GM18502 (cell line): ENCODE measurements at regions not wholly inside any gene's neighbourhood (a gene's known extent, or its start where the extent isn't known, plus 50 kb on each side); places are given as distances from the start of the nearest gene placed in this dataset.
"Not testable (repeated sequence)": the region's sequence is repeated elsewhere in the genome, so short reads cannot be mapped to it uniquely, and the experiment has no call there.

ENCODE experiments used
- ATAC-seq: cut with Tn5 transposase; IDR thresholded peaks from one replicate; pipeline ENCODE4 v1.9.1; 2021; ENCODE audit warnings: mild to moderate bottlenecking; ENCODE audit not compliant: unreplicated experiment, poor library complexity

GRCh38 chr3:82461049-82461889 lies 699.8 kb upstream of the GBE1 start:
- no peak for ATAC-seq

GRCh38 chr3:82448320-82448719 lies 686.9 kb upstream of the GBE1 start:
- ATAC-seq: no peak

GRCh38 chr3:82428821-82429220 lies 667.4 kb upstream of the GBE1 start:
- not testable (repeated sequence) for ATAC-seq

GRCh38 chr3:82424031-82424339 lies 662.5 kb upstream of the GBE1 start:
- no peak for ATAC-seq

DNA sequence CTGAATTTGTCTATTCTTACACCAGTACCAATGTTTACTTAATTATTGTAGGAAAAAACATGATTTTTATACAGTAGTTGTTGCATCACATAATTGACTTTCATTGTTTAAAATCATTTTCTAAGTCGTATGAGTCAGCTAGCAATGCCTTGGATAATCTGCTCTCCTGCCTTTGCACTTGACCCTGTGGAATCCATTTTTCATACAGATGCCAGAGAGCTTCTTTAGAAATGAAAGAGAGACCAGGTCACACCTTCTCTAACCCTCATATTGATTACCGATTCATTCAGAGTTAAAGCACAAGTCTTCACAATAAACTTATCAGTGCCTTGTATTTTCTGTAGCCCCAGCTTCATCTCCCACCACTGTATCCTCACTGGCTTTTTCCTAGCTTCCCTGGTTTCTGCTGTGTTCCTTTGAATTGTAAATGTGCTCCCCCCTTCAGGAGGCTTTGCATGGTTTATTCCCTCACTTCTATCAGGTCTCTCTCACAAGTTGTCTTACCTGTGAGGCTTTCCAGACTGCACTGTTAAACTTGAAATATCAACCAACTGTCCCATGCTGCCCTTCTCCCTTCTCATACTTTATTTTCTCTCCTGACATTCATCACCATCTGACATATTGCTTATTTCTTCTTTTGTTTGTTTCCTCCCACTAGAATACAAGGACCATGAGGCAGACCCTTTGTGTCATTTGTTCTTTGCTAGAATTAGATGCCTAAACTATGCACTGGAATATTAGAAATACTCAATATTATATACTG lies 662.0 kb upstream of the GBE1 start:
- ATAC-seq: no peak

- peak; percentile 75 for ATAC-seq
Measured at GRCh38 chr3:82416830-82417229, 655.4 kb upstream of the GBE1 start.

- no peak for ATAC-seq
Measured at GRCh38 chr3:82416349-82416748, 654.9 kb upstream of the GBE1 start.

- no peak for ATAC-seq
Measured at GRCh38 chr3:82413171-82413570, 651.7 kb upstream of the GBE1 start.

DNA sequence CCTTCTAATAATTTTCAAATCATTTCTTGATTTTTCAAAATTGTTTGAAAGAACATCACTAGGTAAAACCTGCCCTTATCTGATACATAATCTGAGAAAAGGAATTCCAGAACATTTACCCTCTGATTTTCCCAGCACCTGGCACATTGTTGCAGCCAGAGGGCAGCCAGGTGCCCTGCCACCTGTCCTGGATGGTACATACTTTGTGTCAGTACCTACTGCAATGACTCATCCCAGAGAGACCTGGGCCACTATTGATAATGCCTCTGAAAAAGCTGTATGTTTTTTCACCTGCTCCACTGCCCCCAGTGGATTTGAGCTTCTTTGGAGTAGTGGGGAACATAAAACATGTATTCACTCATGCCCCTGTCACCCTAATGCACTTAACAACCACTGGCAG lies 648.9 kb upstream of the GBE1 start:
- ATAC-seq: no peak

- no peak for ATAC-seq
Measured at GRCh38 chr3:82409842-82410241, 648.4 kb upstream of the GBE1 start.

DNA sequence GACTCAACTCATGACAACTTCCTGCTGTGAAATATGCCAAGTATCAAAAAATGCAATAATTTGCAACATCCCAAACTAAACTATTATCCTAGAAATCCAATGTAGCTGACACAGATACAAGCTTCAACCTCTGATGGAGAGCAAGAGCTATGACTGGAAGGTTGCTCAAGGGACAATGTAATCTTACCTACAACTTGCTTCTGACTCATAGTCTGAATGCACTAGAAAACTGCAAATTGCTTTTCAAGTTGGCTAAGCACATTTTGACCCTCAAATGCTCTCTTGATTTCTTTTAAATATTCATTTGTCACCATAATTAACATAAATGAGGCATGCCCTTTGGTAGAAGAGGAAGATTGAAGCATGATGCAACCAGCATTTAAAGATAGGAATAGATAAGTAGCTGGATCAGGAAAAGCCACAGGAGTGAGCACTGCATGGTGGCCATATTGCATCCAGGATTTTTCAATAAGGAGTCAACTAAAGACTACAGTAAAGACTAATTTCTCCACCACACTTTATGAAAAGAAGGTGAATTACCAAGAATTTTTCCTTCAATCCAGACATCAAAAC lies 630.8 kb upstream of the GBE1 start:
- ATAC-seq: no peak

- no peak for ATAC-seq
Measured at GRCh38 chr3:82390868-82391267, 629.4 kb upstream of the GBE1 start.

DNA sequence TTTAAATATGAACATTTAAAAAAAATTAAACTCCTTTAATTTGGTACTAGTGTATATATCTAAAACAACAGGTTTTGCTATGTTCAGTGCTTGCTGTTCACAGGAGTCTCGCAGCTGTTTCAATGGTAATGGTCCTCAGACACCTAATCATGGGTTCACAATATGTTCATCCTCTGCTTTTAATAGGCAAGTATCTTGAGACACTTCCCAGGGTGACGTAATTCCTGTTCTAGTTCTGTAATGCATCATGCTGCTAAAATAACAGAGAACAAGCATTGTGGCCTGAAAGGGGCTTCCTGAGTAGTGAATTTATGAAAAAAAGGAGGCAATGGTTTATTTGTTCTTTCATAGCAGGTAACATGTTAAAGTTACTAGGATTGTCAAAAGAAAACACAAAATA lies 625.2 kb upstream of the GBE1 start:
- ATAC-seq: no peak

DNA sequence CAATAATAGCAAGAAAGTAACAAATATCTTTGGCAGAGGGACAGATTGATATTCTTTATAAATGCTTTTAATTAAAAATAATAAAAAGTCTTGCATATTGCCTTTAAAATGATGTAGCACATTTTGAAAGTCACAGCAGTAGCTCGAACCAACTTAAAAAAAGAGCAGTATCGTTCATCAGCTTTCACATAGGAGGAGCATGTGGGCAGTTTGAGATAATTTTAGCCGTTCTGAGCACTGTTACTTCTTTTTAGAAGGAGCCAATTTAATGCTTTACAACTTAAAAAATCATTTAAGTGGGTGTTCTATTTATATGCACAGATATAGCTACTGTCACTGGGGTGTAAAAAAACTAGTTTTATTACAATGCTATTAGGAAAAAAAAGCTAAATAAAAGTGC lies 622.7 kb upstream of the GBE1 start:
- ATAC-seq: no peak

GRCh38 chr3:82382831-82383230 lies 621.4 kb upstream of the GBE1 start:
- ATAC-seq: no peak

DNA sequence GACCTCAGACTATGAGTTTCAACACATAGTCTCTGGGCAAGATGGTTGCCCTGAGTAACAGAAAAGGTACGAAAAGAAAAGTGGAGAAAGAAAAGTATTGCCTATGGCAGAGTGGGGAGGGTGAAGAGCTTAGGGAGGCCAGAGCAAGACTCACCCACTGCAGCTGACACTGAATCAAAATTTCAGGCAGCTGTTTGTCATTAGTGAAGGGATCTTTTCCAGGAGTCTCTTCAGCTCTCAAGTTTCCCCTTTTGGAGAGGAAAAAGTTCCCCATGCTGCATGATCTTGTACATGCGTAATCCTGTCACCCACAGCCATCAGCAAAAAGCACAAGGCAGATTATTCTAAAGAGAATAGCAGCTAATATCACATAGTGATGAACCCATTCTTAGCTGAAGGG lies 616.9 kb upstream of the GBE1 start:
- no peak for ATAC-seq

DNA sequence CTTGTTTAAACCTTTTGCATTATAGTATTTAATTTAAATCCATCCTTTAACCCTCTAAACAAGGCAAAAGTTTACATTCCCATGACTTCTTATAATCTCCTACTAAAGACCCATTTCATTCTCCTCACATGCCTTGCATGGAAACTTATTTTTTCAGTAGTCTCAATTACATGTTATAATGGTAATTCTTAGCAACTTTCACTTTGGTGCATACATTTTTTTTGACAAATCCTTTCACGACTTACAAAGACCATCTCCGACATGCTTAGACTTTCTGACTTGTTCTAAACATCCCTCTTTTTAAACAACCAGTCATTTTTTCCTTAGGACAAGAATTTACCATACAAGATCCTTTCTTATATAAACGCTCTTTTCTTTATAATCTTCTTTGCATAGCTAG lies 615.4 kb upstream of the GBE1 start:
- ATAC-seq: no peak

- not testable (repeated sequence) for ATAC-seq
Measured at GRCh38 chr3:82373833-82374232, 612.4 kb upstream of the GBE1 start.

DNA sequence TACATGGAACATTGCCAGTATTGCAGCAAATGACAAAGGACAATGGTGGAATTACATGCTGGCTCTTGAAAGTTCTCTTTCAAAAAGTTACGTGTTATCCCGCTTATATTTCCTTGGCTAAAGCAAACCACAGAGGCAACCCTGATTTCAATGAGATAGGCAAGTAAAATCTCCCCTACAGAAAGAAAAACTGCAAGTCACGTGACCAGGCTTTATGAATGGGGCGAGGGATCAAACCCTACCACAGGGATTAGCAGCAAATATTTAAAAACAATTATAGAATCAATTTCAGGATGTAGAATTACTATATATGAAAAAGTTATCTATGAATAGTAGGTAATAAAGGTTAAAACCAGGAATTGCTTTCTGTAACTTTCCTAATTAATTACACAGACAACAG lies 603.4 kb upstream of the GBE1 start:
- no peak for ATAC-seq

- no peak for ATAC-seq
Measured at GRCh38 chr3:82363131-82363530, 601.7 kb upstream of the GBE1 start.

- ATAC-seq: no peak
Measured at GRCh38 chr3:82355228-82355627, 593.8 kb upstream of the GBE1 start.

DNA sequence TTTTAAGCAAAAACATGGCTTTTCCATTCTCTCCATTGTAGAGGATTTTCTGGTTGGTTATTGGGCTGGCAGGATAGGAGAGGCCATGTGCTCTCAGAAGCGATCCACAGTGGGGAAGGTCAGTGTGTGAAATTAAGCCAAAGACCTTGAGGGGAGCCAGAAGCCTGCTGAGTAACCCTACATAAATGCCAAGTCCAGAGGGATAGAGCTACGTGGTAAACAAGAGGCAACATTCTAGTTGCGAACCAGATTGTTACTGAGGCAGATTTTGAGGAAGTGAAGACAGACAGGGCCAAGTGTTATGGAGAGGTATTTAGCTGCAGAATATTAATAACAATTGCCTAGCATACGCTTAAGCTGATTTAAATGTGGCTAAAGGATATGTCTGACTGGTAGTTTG lies 592.8 kb upstream of the GBE1 start:
- ATAC-seq: no peak
